SK-N-SH (cell line): ENCODE measurements at regions not wholly inside any gene's neighbourhood (a gene's known extent, or its start where the extent isn't known, plus 50 kb on each side); places are given as distances from the start of the nearest gene placed in this dataset.

Experiments
- CTCF ChIA-PET: fragments of 300-600, 350-600 bp; formaldehyde crosslinking; extraction: SDS; loops from one replicate; lab custom pipeline; 2021; lab: Yijun Ruan, JAX
- POLR2A ChIA-PET: fragments of 350-600 bp; sonication (Branson Sonifier 250); formaldehyde crosslinking; extraction: SDS; loops from one replicate; lab custom pipeline; 2020; ENCODE audit warnings: antibody characterized with exemption, inconsistent platforms; lab: Yijun Ruan, JAX
- DNase-seq: peaks from one replicate; pipeline ENCODE4 v3.0.0; 2012
- H2AFZ ChIP-seq: fragments of 200-600 bp; sonication (generic); 2 replicates; pipeline ENCODE4 v1.8.1; 2016; ENCODE audit warnings: antibody characterized with exemption, mild to moderate bottlenecking, low read depth
- H3F3A ChIP-seq: fragments of 200-600 bp; sonication (generic); replicated peaks from 2 replicates; pipeline ENCODE3; 2016; ENCODE audit warnings: antibody characterized with exemption, mild to moderate bottlenecking; ENCODE audit not compliant: insufficient read depth
- H3K27ac ChIP-seq, 2 experiments: fragments of 200-500 bp in 1 of 2; fragments of 200-600 bp in 1 of 2; sonication (Bioruptor generic) in 1 of 2; sonication (generic), shearing (Covaris generic) in 1 of 2; 2 replicates each; pipeline versions ENCODE4 v1.5.1 to v1.6.1; 2014 to 2016; ENCODE audit warnings: low read depth in 2 of 2, inconsistent platforms in 1 of 2, low read length in 1 of 2, mild to moderate bottlenecking in 1 of 2, mixed read lengths in 1 of 2
- H3K27me3 ChIP-seq: fragments of 200-600 bp; sonication (generic), shearing (Covaris generic); 2 replicates; pipeline ENCODE4 v1.6.1; 2016; ENCODE audit warnings: mixed run types; ENCODE audit not compliant: insufficient read depth
- H3K36me3 ChIP-seq, 2 experiments: fragments of 200-500 bp in 1 of 2; fragments of 200-600 bp in 1 of 2; sonication (Bioruptor generic) in 1 of 2; sonication (generic) in 1 of 2; replicated peaks in 1 of 2; 2 replicates each; pipeline versions ENCODE3 to v1.5.1; 2014 to 2016; ENCODE audit warnings: low read length in 1 of 2, mild to moderate bottlenecking in 1 of 2; ENCODE audit not compliant: insufficient read depth in 2 of 2, control insufficient read depth in 1 of 2
- H3K4me1 ChIP-seq, 2 experiments: fragments of 200-500 bp in 1 of 2; fragments of 200-600 bp in 1 of 2; sonication (Bioruptor generic) in 1 of 2; sonication (generic), shearing (Covaris generic) in 1 of 2; 2 replicates each; pipeline versions ENCODE4 v1.5.1 to v1.6.1; 2014 to 2016; ENCODE audit warnings: low read depth in 1 of 2, low read length in 1 of 2, mixed run types in 1 of 2; ENCODE audit not compliant: insufficient read depth in 2 of 2, control insufficient read depth in 1 of 2
- H3K4me2 ChIP-seq: fragments of 200-600 bp; sonication (generic), shearing (Covaris generic); 2 replicates; pipeline ENCODE4 v1.6.1; 2017; ENCODE audit warnings: mixed run types
- H3K4me3 ChIP-seq, 2 experiments: fragments of 200-500 bp in 1 of 2; fragments of 200-600 bp in 1 of 2; sonication (Bioruptor generic) in 1 of 2; sonication (generic), shearing (Covaris generic) in 1 of 2; 2 replicates each; pipeline versions ENCODE4 v1.5.1 to v1.8.1; 2014 to 2016; ENCODE audit warnings: low read depth in 2 of 2, inconsistent platforms in 1 of 2, low read length in 1 of 2, mild to moderate bottlenecking in 1 of 2, mixed read lengths in 1 of 2, moderate library complexity in 1 of 2
- H3K79me2 ChIP-seq: fragments of 200-600 bp; sonication (generic); 2 replicates; pipeline ENCODE4 v1.8.1; 2017; ENCODE audit warnings: mild to moderate bottlenecking; ENCODE audit not compliant: insufficient read depth
- H3K9ac ChIP-seq: fragments of 200-600 bp; sonication (generic); 2 replicates; pipeline ENCODE4 v1.6.1; 2017; ENCODE audit warnings: mixed run types
- H3K9me2 ChIP-seq: fragments of 200-600 bp; sonication (generic); 2 replicates; pipeline ENCODE4 v1.6.1; 2017; ENCODE audit warnings: mixed run types
- H3K9me3 ChIP-seq: fragments of 200-600 bp; sonication (generic); 2 replicates; pipeline ENCODE4 v1.6.1; 2017; ENCODE audit warnings: mixed run types, mild to moderate bottlenecking, moderate library complexity
- H4K20me1 ChIP-seq: fragments of 200-600 bp; sonication (generic); 2 replicates; pipeline ENCODE4 v1.6.1; 2017; ENCODE audit warnings: mild to moderate bottlenecking, mixed run types; ENCODE audit not compliant: insufficient read depth
- ELF1 ChIP-seq: IDR thresholded peaks from 2 replicates; pipeline ENCODE4 v1.4.0; 2012
- EP300 ChIP-seq, 2 experiments: IDR thresholded peaks; 2 replicates each; pipeline versions ENCODE4 v1.4.0 to v1.6.1; 2012; ENCODE audit warnings: borderline replicate concordance in 1 of 2, low read depth in 1 of 2, low read length in 1 of 2
- EZH2phosphoT487 ChIP-seq: fragments of 200-600 bp; sonication (generic); IDR thresholded peaks from 2 replicates; pipeline ENCODE4 v1.6.1; 2017; ENCODE audit warnings: low read depth, mixed run types, mild to moderate bottlenecking, antibody characterized with exemption, moderate library complexity, borderline replicate concordance
- FOSL2 ChIP-seq: IDR thresholded peaks from 2 replicates; pipeline ENCODE4 v1.4.0; 2012; ENCODE audit warnings: low read depth, mild to moderate bottlenecking, moderate library complexity, borderline replicate concordance
- FOXJ3 ChIP-seq: sonication (generic); formaldehyde crosslinking; IDR thresholded peaks from 2 replicates; pipeline ENCODE4 v1.5.1; 2020; ENCODE audit warnings: mild to moderate bottlenecking, missing genetic modification reagents
- FOXM1 ChIP-seq: IDR thresholded peaks from 2 replicates; pipeline ENCODE4 v1.4.0; 2012; ENCODE audit warnings: low read depth, mild to moderate bottlenecking
- GABPA ChIP-seq: IDR thresholded peaks from 2 replicates; pipeline ENCODE4 v1.4.0; 2012; ENCODE audit warnings: low read depth, mild to moderate bottlenecking
- JUND ChIP-seq: IDR thresholded peaks from 2 replicates; pipeline ENCODE4 v1.4.0; 2012
- MAX ChIP-seq: IDR thresholded peaks from 2 replicates; pipeline ENCODE4 v1.4.0; 2012; ENCODE audit warnings: low read depth
- MEF2A ChIP-seq: IDR thresholded peaks from 2 replicates; pipeline ENCODE4 v1.4.0; 2012; ENCODE audit warnings: low read depth, borderline replicate concordance
- MXI1 ChIP-seq: IDR thresholded peaks from 2 replicates; pipeline ENCODE4 v1.6.1; 2012; ENCODE audit warnings: mild to moderate bottlenecking, low read depth, low read length, improper control_type of control experiment
- NFIC ChIP-seq: IDR thresholded peaks from 2 replicates; pipeline ENCODE4 v1.4.0; 2012; ENCODE audit warnings: borderline replicate concordance
- POLR2AphosphoS5 ChIP-seq: IDR thresholded peaks from 2 replicates; pipeline ENCODE4 v1.6.1; 2012; ENCODE audit warnings: low read depth, low read length
- RAD21 ChIP-seq: IDR thresholded peaks from 2 replicates; pipeline ENCODE4 v1.6.1; 2012; ENCODE audit warnings: mild to moderate bottlenecking, low read length
- RCOR1 ChIP-seq: fragments of 150-350 bp; IDR thresholded peaks from 2 replicates; pipeline ENCODE4 v1.6.1; 2017; ENCODE audit warnings: antibody characterized with exemption, low read length
- RXRA ChIP-seq: IDR thresholded peaks from 2 replicates; pipeline ENCODE4 v1.4.0; 2012; ENCODE audit warnings: low read depth, mild to moderate bottlenecking, borderline replicate concordance
- SIN3A ChIP-seq: IDR thresholded peaks from 2 replicates; pipeline ENCODE4 v1.6.1; 2012; ENCODE audit warnings: low read depth, mild to moderate bottlenecking, low read length, moderate library complexity, borderline replicate concordance
- SMC3 ChIP-seq: IDR thresholded peaks from 2 replicates; pipeline ENCODE4 v1.6.1; 2012; ENCODE audit warnings: low read depth, low read length, improper control_type of control experiment
- TAF1 ChIP-seq: IDR thresholded peaks from 2 replicates; pipeline ENCODE4 v1.6.1; 2012; ENCODE audit warnings: low read depth, mild to moderate bottlenecking, low read length, moderate library complexity, borderline replicate concordance
- TCF12 ChIP-seq: IDR thresholded peaks from 2 replicates; pipeline ENCODE4 v1.4.0; 2012
- TEAD4 ChIP-seq: IDR thresholded peaks from 2 replicates; pipeline ENCODE4 v1.4.0; 2012; ENCODE audit warnings: mild to moderate bottlenecking, borderline replicate concordance; ENCODE audit not compliant: insufficient read depth
- USF2 ChIP-seq: fragments of 150-350 bp; IDR thresholded peaks from 2 replicates; pipeline ENCODE4 v1.6.1; 2017; ENCODE audit warnings: antibody characterized with exemption, low read length, low read depth, borderline replicate concordance
- YY1 ChIP-seq: IDR thresholded peaks from 2 replicates; pipeline ENCODE4 v1.4.0; 2012; ENCODE audit warnings: low read depth, mild to moderate bottlenecking
- ZBTB33 ChIP-seq: IDR thresholded peaks from 2 replicates; pipeline ENCODE4 v1.4.0; 2012; ENCODE audit warnings: low read depth, borderline replicate concordance
- WGBS: methylation state at CpG from one replicate; pipeline ENCODE4 v1.1.6; 2017; ENCODE audit warnings: low lambda C conversion rate; 5-methylcytosine and 5-hydroxymethylcytosine counted together
- TF ChIP-seq, protein P1 (sequence below): fragments of 150-350 bp; IDR thresholded peaks from 2 replicates; pipeline ENCODE4 v1.6.1; 2016; ENCODE audit warnings: mild to moderate bottlenecking, low read depth, low read length

GRCh38 chr10:84907461-84908009 lies 579.1 kb downstream of the CCSER2 start:
- no peak overlapping the region for H3K9ac ChIP-seq
- H4K20me1 ChIP-seq: no peaks in the 10 kb centered on the region
- TF ChIP-seq RCOR1 (no peak), TAF1 (no peak), FOXM1 (no peak), ELF1 (no peak), FOXJ3 (CRISPR knock-in tag) (no peak), SIN3A (no peak), MAX (no peak), RAD21 (no peak)
- TF ChIP-seq, protein P1, sequence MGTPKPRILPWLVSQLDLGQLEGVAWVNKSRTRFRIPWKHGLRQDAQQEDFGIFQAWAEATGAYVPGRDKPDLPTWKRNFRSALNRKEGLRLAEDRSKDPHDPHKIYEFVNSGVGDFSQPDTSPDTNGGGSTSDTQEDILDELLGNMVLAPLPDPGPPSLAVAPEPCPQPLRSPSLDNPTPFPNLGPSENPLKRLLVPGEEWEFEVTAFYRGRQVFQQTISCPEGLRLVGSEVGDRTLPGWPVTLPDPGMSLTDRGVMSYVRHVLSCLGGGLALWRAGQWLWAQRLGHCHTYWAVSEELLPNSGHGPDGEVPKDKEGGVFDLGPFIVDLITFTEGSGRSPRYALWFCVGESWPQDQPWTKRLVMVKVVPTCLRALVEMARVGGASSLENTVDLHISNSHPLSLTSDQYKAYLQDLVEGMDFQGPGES: no peak
- no peaks in the 10 kb centered on the region for H3K79me2 ChIP-seq
- DNase-seq: no peak
- no peak overlapping the region for H3K4me2 ChIP-seq
- H3K36me3 ChIP-seq: no peaks in the 10 kb centered on the region
- POLR2A ChIA-PET: no interaction called here
- no peak overlapping the region for H3K4me3 ChIP-seq
- H3K9me3 ChIP-seq: no peaks in the 10 kb centered on the region
- H3K27ac ChIP-seq: no peak overlapping the region
- no peaks in the 10 kb centered on the region for H3K9me2 ChIP-seq
- H2AFZ ChIP-seq: no peak overlapping the region
- no peaks in the 10 kb centered on the region for H3F3A ChIP-seq
- H3K27me3 ChIP-seq: no peaks in the 10 kb centered on the region
- 42% methylated on average over 4 of the region's 4 CpGs for WGBS
- CTCF ChIA-PET: interaction anchor here (0.6 to 1.5 kb wide), 2 partner anchors 20 to 403 kb away, joined by 3 read pairs; no protein-coding TSS in a partner anchor
- H3K4me1 ChIP-seq: peaks cover 0 to 4% of the 10 kb centered on the region in 2 experiments; a peak in 1 of 4 replicates

DNA sequence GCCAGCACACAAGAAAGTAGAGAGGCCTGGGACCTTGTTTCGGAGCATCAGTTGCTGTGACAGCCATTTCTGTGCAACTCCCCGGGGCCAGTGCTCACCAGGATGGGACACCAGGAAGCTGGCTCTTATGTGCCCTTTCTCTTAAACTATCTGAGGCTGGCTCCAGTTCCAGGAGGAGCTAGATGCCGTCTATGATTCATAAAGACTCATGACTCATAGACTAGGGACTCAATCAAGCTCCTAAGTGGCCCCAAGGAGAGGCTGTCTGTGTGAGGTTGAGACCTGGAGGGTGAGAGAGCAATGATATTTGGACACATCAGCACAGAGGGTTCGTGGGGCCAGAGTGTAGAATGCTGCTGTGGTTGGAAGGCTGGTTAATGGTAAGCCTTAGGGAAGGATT lies 580.1 kb downstream of the CCSER2 start:
- Histone ChIP-seq H3K9ac (no peak overlapping the region), H3K79me2 (no peaks in the 10 kb centered on the region), H3K9me2 (no peaks in the 10 kb centered on the region), H3K9me3 (no peaks in the 10 kb centered on the region), H3K27me3 (no peaks in the 10 kb centered on the region), H3F3A (no peaks in the 10 kb centered on the region), H3K4me3 (no peak overlapping the region), H3K27ac (no peak overlapping the region), H2AFZ (no peak overlapping the region), H3K4me2 (no peak overlapping the region), H4K20me1 (no peaks in the 10 kb centered on the region), H3K4me1 (no peaks in the 10 kb centered on the region), H3K36me3 (no peaks in the 10 kb centered on the region)
- no peak for TF ChIP-seq YY1
- no peak for TF ChIP-seq RXRA
- no peak for TF ChIP-seq FOXJ3 (CRISPR knock-in tag)
- TF ChIP-seq ZBTB33: no peak
- no peak for TF ChIP-seq GABPA
- no peak for TF ChIP-seq FOSL2
- TF ChIP-seq USF2: no peak
- TF ChIP-seq POLR2AphosphoS5: no peak
- no peak for TF ChIP-seq EZH2phosphoT487
- no peak for TF ChIP-seq EP300 (IDR thresholded peaks at IDR 0.05; ENCODE audit: borderline replicate concordance in 1 of 2, low read depth in 1 of 2, low read length in 1 of 2)
- TF ChIP-seq TCF12: no peak
- no peak for TF ChIP-seq TEAD4
- TF ChIP-seq JUND: no peak
- no peak for TF ChIP-seq SMC3
- TF ChIP-seq MEF2A: no peak
- no peak for TF ChIP-seq NFIC
- no peak for TF ChIP-seq MXI1
- TF ChIP-seq RCOR1: no peak
- no peak for TF ChIP-seq TAF1
- WGBS: 16% methylated on average over 4 of the region's 4 CpGs
- POLR2A ChIA-PET: no interaction called here
- CTCF ChIA-PET: interaction anchor here (0.6 to 1.5 kb wide), 2 partner anchors 19 to 62 kb away, joined by 3 read pairs; no protein-coding TSS in a partner anchor
- no peak for DNase-seq
